ENCODE measurements at regions not wholly inside any gene's neighbourhood (a gene's known extent, or its start where the extent isn't known, plus 50 kb on each side); places are given as distances from the start of the nearest gene placed in this dataset.

DNA sequence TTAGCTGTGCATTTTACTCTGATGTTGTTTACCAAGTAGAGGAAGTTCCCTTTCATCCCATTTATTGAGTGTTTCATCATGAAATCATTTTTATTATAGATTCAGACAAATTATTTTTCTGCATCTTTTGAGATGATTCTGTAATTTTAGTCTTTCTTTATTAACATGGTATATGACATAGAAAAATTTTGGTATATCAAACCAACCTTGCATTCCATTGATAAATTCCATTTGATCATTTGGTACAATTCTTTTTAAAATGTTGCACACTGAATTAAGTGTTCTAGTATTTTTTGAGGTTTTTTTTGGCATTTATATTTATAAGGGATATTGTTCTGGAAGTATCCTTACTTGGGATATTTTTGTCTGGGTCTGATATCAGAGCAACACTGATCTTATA lies 308.4 kb downstream of the DLEU7 start:
- TF ChIP-seq, protein P1, sequence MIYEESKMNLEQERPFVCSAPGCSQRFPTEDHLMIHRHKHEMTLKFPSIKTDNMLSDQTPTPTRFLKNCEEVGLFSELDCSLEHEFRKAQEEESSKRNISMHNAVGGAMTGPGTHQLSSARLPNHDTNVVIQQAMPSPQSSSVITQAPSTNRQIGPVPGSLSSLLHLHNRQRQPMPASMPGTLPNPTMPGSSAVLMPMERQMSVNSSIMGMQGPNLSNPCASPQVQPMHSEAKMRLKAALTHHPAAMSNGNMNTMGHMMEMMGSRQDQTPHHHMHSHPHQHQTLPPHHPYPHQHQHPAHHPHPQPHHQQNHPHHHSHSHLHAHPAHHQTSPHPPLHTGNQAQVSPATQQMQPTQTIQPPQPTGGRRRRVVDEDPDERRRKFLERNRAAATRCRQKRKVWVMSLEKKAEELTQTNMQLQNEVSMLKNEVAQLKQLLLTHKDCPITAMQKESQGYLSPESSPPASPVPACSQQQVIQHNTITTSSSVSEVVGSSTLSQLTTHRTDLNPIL (CRISPR knock-in tag; IDR thresholded peaks at IDR 0.05; ENCODE audit: low read depth) = no peak
- TF ChIP-seq ZNF70 (CRISPR knock-in tag; IDR thresholded peaks at IDR 0.05) (no peak), TCF4 (CRISPR knock-in tag; IDR thresholded peaks at IDR 0.05; ENCODE audit: borderline replicate concordance) (no peak)
- TF ChIP-seq, protein P2, sequence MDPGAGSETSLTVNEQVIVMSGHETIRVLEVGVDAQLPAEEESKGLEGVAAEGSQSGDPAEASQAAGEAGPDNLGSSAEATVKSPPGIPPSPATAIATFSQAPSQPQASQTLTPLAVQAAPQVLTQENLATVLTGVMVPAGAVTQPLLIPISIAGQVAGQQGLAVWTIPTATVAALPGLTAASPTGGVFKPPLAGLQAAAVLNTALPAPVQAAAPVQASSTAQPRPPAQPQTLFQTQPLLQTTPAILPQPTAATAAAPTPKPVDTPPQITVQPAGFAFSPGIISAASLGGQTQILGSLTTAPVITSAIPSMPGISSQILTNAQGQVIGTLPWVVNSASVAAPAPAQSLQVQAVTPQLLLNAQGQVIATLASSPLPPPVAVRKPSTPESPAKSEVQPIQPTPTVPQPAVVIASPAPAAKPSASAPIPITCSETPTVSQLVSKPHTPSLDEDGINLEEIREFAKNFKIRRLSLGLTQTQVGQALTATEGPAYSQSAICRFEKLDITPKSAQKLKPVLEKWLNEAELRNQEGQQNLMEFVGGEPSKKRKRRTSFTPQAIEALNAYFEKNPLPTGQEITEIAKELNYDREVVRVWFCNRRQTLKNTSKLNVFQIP (CRISPR knock-in tag; IDR thresholded peaks at IDR 0.05; ENCODE audit: borderline replicate concordance, low read depth) = no peak

All from SK-N-SH treated with all-trans-retinoic acid at 6 μM for 48 hours (cell line).